Fibroblast of pulmonary artery (primary cell): ENCODE measurements at regions not wholly inside any gene's neighbourhood (a gene's known extent, or its start where the extent isn't known, plus 50 kb on each side); places are given as distances from the start of the nearest gene placed in this dataset.

Experiments used
- DNase-seq: peaks from one replicate; pipeline ENCODE4 v3.0.0-alpha.2; 2010; ENCODE audit warnings: low read depth
- H3K4me3 ChIP-seq: replicated peaks from 2 replicates; pipeline ENCODE4 v1.5.1; 2011; ENCODE audit warnings: low read depth, mild to moderate bottlenecking, control low read depth, low read length, moderate library complexity
- TF ChIP-seq, protein P1 (sequence below): IDR thresholded peaks from 2 replicates; pipeline ENCODE4 v1.5.1; 2011; ENCODE audit warnings: mild to moderate bottlenecking, control low read depth, low read length, inconsistent platforms; ENCODE audit errors: missing control alignments

DNA sequence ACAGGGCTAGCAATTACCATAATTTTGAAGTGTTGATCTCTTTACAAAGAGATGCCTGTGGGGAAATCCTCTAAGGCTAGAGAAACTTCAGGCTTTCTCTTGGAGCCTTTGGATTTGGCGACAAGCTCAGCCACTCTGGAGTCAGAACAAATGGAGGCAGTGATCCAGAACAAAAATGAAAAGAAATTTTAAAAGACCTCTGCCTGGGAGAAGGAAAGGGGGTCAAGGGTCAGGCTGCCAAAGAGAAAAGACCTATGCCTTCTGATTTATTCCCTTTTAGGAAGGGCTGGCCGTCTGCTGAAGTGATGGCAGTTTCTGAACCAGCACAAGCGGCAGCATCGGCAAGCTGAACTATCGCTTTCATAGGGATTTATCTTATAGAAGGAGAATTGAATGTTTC is 140.8 kb upstream of the SFRP2 start:
- TF ChIP-seq, protein P1, sequence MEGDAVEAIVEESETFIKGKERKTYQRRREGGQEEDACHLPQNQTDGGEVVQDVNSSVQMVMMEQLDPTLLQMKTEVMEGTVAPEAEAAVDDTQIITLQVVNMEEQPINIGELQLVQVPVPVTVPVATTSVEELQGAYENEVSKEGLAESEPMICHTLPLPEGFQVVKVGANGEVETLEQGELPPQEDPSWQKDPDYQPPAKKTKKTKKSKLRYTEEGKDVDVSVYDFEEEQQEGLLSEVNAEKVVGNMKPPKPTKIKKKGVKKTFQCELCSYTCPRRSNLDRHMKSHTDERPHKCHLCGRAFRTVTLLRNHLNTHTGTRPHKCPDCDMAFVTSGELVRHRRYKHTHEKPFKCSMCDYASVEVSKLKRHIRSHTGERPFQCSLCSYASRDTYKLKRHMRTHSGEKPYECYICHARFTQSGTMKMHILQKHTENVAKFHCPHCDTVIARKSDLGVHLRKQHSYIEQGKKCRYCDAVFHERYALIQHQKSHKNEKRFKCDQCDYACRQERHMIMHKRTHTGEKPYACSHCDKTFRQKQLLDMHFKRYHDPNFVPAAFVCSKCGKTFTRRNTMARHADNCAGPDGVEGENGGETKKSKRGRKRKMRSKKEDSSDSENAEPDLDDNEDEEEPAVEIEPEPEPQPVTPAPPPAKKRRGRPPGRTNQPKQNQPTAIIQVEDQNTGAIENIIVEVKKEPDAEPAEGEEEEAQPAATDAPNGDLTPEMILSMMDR, result no peak
- no peak overlapping the region for H3K4me3 ChIP-seq
- DNase-seq, result no peak

DNA sequence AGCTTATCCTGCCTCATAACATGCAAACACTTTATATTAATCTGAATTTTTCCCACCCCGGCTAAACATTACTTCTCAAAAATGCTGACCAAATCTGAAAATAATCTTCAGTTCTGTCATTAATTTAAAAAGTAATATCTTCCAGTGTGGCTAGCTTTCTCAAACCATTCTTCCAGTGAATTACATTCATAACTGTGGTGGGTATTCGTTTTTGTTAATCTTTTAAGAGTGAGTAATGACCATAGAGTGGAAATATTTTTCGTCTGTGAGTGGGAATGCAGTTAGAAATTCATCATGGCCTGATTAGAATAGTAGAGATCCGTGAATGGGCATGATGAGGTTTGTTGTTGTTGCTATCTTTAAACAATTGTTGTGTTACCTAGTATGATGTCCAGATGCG is 138.6 kb upstream of the SFRP2 start:
- DNase-seq, result peak; percentile 1
- TF ChIP-seq, protein P1, result no peak
- H3K4me3 ChIP-seq, result no peak overlapping the region

DNA sequence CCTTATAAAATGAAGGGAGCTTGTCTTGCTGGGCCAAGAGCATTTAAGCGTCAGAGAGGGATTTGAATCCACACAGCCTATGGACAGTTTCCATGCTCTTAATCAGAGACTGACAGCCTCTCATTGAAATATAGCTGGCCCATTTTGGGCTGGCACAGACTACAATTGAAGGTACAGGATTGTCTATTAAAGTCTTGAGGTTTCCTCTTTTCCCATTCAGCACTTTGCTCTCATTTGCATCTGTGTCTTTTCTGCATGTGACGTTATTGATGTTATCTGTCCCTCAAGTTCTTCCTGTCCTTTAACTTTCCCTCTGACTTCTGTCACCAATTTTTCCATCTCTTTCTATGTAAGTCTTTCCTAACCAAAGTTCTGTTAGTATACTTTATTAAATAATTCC is 133.3 kb upstream of the SFRP2 start:
- no peak overlapping the region for H3K4me3 ChIP-seq
- TF ChIP-seq, protein P1, result no peak
- no peak for DNase-seq

DNA sequence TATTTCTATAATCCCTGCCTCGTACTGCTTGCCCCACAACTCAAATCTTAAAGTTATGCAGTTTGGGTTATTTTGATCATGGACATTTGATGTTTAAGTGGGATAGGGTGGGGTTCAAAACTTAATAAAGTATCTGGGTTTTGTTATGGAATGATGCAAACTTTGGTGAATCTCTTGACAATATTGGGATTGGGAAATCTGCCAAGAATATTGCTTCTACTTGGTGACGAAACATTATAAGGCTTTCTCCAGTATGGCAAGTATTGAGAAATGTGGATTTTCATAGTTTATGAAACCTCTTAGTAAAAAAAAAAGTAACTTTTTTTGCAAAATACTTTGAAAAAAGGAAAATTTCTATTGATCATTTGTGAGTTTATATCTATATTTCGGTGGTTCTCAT is 130.8 kb upstream of the SFRP2 start:
- TF ChIP-seq, protein P1, result no peak

DNA sequence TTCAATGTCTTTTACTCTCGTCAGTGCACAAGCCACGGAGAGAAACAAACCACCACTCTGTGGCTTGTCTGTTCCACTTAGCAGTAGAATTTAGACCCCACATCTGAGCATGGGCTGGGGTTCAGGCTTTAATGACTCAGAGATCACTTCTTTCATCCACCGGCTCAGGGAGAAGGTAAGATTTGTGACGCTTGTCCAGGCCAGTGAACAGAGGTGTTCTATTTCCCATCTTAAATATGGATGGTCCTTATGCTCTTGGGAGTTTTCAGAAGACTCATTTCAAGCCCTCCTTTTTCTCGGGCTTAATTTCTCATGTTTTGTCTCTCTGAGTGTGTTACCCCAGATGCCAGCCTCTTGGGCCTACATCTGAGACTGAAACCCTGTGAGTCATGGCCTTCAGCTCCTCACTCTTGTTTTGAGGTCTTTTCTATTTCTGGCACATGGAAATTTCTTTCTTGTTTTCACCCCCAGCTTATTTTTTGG is 127.4 kb upstream of the SFRP2 start:
- TF ChIP-seq, protein P1, result no peak
- H3K4me3 ChIP-seq, result no peak overlapping the region
- no peak for DNase-seq

More for the DNA sequence above, 130.8 kb upstream of the SFRP2 start:
- no peak overlapping the region for H3K4me3 ChIP-seq
- DNase-seq, result peak; percentile 2

DNA sequence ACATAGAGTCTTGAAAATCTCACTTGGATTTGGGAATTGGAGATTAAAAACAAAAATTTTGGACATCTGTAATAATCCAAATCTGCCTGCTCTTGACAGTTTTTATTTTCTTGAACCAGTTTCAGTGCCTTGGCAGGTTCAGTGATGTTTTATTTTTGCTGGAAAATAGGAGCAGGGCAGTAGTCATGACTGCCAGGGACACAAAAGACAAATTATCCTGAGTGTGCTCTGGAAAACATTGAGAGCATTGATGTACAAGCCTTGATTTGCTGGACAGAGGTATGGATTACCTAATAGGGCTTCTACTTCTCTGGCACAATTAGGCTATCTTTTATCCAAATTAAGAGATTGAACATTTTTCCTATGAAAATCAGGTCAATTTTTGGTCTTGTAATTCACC is 123.4 kb upstream of the SFRP2 start:
- H3K4me3 ChIP-seq, result no peak overlapping the region
- no peak for DNase-seq
- TF ChIP-seq, protein P1, result no peak

DNA sequence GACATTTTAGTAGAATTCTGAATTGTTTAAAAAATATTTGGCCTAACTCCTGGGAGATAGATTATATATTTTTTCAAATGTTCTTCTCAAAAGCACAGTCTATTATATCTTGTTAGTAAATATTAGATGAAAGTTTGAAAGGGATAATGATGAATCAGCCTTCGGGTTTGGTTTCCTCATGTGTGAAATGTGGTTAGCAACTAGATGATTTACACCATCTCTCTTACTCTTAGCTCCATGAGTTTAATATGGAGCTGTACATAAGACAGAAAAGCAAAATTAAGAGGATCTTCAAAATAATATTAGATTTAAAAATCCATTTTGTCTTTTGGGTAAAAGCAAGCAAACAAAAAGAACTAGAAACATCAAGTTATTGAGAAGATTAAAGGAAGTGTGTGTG is 120.8 kb upstream of the SFRP2 start:
- TF ChIP-seq, protein P1, result no peak
- no peak overlapping the region for H3K4me3 ChIP-seq
- DNase-seq, result no peak
